ENCODE measurements at regions not wholly inside any gene's neighbourhood (a gene's known extent, or its start where the extent isn't known, plus 50 kb on each side); places are given as distances from the start of the nearest gene placed in this dataset.

GRCh38 chr12:83759906-83760305 lies 1073.2 kb downstream of the TMTC2 start:
- Mint-ChIP-seq H3K27me3 (no peaks in the 10 kb centered on the region), H3K36me3 (no peaks in the 10 kb centered on the region), H3K27ac (no peak overlapping the region), H3K9me3 (no peaks in the 10 kb centered on the region), H3K4me3 (no peak overlapping the region), H3K4me1 (ENCODE audit: unreplicated experiment) (no peaks in the 10 kb centered on the region)
- TF ChIP-seq CTCF (conservative IDR thresholded peaks at IDR 0.05), result no peak
- no peak for DNase-seq (ENCODE audit: extremely low spot score, unreplicated experiment)

DNA sequence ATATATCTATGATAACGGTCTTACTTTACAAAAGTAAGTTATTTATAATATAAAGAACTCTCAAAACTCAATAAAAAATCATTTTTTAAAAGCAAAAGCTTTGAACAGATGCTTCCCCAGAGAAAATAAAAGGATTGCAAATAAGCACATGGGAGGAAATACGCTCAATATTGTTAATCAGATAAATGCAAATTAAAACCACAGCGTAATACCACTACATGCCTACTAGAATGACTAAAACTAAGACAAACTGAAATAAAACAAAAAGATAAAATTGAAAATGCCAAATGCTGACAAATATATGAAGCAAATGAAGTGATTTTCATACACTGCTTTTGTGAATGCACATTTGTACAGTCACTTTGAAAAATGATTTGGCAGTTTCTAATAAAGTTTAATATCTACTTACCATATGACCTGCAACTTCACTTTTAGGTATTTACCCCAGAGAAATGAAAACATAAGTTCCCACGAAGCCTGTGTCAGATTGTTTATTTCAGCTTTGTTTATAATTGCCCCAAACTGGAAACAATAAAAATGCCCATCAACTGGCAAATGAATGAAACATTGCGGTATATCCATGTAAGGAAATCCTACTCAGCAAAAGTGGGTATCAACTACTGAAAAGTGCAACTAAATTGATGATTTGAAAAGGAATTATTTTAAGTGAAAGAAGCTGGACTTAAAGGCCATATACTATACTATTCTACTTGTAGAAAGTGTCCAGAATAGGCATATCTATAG lies 1072.4 kb downstream of the TMTC2 start:
- Mint-ChIP-seq H3K4me3 (no peak overlapping the region), H3K9me3 (no peaks in the 10 kb centered on the region), H3K4me1 (ENCODE audit: unreplicated experiment) (no peaks in the 10 kb centered on the region), H3K27me3 (no peaks in the 10 kb centered on the region), H3K36me3 (no peaks in the 10 kb centered on the region), H3K27ac (no peak overlapping the region)
- no peak for TF ChIP-seq CTCF (conservative IDR thresholded peaks at IDR 0.05)
- no peak for DNase-seq (ENCODE audit: extremely low spot score, unreplicated experiment)

DNA sequence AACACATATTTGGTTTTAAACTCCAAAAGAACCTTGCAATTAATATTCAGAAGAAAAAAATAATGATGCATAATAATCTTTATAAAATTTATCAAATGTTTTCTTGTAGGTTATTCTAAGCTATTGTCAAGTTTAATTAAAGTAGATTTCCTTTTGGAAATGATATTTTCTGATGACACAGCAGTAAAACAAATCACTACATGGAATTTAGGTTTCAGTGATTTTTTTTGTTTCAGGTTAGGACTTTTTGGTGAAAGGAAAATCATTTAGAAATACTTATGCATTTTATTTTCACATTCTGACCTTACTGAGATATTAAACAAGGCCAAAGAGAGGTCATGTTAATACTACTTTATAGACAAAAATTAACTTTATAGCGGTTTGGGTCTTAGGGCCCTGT lies 1067.2 kb downstream of the TMTC2 start:
- Mint-ChIP-seq H3K36me3 (no peaks in the 10 kb centered on the region), H3K4me3 (no peak overlapping the region), H3K9me3 (no peaks in the 10 kb centered on the region), H3K4me1 (ENCODE audit: unreplicated experiment) (no peaks in the 10 kb centered on the region), H3K27ac (no peak overlapping the region), H3K27me3 (no peaks in the 10 kb centered on the region)
- no peak for DNase-seq (ENCODE audit: extremely low spot score, unreplicated experiment)
- TF ChIP-seq CTCF (conservative IDR thresholded peaks at IDR 0.05), result no peak

- H3K27me3 Mint-ChIP-seq, result no peaks in the 10 kb centered on the region
- H3K4me3 Mint-ChIP-seq, result no peak overlapping the region
- no peaks in the 10 kb centered on the region for H3K36me3 Mint-ChIP-seq
- no peak for TF ChIP-seq CTCF (conservative IDR thresholded peaks at IDR 0.05)
- DNase-seq (ENCODE audit: extremely low spot score, unreplicated experiment), result no peak
- no peaks in the 10 kb centered on the region for H3K9me3 Mint-ChIP-seq
- no peaks in the 10 kb centered on the region for H3K4me1 Mint-ChIP-seq (ENCODE audit: unreplicated experiment)
- no peak overlapping the region for H3K27ac Mint-ChIP-seq
Observed at GRCh38 chr12:83753205-83753604, 1066.5 kb downstream of the TMTC2 start.

DNA sequence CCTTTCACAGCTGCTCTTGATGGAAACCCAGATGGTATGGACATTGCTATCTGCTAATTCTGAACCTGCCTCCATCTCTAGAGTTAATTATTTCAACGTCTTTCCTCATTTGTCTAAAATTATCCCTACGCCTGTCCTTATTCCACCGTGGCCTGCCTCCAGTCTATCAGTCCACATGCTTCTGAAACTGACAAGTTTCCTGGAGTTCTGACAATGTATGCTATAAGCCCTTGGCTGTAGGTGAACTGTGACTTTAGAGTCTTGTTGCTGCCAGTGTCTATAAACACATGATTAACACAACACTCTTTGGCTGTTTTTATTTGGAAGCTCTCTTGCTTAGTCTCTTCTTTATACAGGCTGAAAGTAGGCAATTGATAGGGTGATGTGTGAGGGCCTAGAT lies 1052.9 kb downstream of the TMTC2 start:
- Mint-ChIP-seq H3K4me1 (ENCODE audit: unreplicated experiment) (no peaks in the 10 kb centered on the region), H3K36me3 (no peaks in the 10 kb centered on the region), H3K27ac (no peak overlapping the region), H3K4me3 (no peak overlapping the region), H3K27me3 (no peaks in the 10 kb centered on the region), H3K9me3 (peaks cover 5% of the 10 kb centered on the region)
- no peak for TF ChIP-seq CTCF (conservative IDR thresholded peaks at IDR 0.05)
- DNase-seq (ENCODE audit: extremely low spot score, unreplicated experiment), result no peak

All from type B pancreatic cell (in vitro differentiated cells).